HT1080 (cell line): ENCODE measurements at regions not wholly inside any gene's neighbourhood (a gene's known extent, or its start where the extent isn't known, plus 50 kb on each side); places are given as distances from the start of the nearest gene placed in this dataset.

Source experiments
- DNase-seq: peaks from one replicate; pipeline ENCODE4 v3.0.0-alpha.2; 2015; ENCODE audit warnings: low read depth

- DNase-seq = no peak
These were observed 507.2 kb upstream of the LARGE1 start for GRCh38 chr22:34427436-34427835.

DNA sequence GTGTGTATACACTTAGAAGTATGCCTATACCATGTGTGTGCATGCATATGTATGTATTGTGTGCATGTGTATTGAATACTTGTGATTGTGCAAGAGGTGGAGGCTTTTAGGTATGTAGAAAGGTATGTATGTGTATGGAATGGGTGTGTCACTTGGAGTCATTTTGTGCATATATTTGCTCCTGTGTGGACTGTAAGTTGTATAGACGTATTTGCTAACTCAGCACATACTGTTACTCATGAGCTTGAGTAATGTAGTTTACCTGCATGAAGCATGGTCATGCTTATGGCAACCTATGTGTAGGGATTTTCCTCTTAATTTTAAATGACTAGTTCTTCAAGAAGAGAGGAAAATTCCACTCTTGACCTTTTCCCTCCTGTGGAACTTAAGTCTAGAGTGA, 507.6 kb upstream of the LARGE1 start:
- DNase-seq = no peak

DNA sequence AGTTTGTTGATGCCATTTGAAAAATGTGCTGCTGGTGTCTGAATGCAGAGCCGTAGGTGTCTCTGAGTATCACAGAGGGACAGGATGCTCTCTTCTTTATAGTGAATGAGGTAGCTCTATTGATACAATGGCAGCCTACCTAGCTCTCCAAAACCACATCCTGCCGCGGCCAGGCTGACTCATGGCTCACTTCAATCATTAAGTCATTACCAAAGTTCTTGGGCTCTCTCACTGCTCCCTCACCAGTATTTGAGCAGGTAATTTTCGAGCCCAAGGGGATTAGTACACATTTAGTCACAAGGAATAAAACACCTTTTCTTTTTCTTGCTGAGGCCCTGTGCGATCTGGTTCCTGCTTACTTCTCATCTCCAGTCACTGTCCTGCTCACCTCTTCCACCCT, 509.0 kb upstream of the LARGE1 start:
- peak; percentile 96 for DNase-seq

- no peak for DNase-seq
These were observed 510.1 kb upstream of the LARGE1 start for GRCh38 chr22:34430386-34430785.

- no peak for DNase-seq
These were observed 514.1 kb upstream of the LARGE1 start for GRCh38 chr22:34434371-34434770.

DNA sequence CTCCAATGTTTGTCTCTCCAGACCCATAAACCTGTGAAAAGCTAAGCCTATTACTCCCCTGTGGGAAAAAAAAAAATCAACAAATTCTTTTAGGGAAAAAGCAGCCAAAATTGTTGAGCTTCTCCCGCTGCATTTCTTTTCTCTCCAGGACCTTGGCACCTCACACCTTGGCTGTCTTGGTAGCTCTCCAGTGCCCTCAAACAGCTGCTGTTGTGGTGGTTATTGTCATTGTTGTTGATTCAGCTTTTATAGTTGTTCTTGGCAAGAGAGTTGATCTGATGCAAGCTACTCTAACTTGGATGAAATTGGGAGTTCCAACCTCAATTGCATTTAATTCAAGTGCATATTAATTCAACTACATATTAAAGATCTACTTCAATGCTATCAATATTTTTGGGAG, 516.9 kb upstream of the LARGE1 start:
- DNase-seq = no peak

GRCh38 chr22:34454598-34454997, 534.3 kb upstream of the LARGE1 start:
- DNase-seq = no peak

DNA sequence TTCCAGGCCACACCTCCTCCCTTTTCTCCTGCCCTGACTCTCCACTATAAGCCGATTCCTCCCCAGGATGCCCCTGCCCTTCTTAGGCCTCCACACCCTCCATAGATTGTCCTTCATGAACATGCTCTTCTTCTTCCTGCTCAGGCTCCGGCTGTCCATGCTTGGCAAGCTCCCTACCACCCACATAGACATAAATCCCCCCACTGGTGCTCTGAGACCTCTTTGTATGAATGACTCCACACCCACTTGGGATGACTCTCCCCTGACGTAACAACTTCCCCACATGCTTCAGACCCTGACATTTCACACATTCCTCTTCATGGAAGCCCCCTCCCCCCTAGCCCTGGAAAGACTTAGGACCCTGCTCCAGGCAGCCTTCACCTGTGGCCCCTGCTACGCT, 542.5 kb upstream of the LARGE1 start:
- peak; percentile 46 for DNase-seq

GRCh38 chr22:34475886-34476285, 555.6 kb upstream of the LARGE1 start:
- no peak for DNase-seq

DNA sequence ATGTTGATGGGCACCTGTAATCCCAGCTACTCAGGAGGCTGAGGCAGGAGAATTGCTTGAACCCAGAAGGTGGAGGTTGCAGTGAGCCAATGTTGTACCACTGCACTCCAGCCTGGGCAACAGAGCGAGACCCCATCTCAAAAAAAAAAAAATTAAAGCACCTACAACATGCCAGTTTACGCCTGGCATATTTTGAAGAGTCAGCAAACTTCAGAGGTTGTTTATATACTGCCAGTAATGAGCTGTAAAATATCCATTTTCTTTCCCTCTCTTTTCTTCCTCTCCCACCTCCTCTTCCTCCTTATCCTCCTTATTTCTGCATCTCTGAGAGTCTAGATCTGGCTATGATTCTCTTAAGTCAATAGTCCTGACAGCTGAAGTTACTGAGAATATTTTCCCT, 556.5 kb upstream of the LARGE1 start:
- no peak for DNase-seq

- no peak for DNase-seq
These were observed 560.8 kb upstream of the LARGE1 start for GRCh38 chr22:34481090-34481489.

DNA sequence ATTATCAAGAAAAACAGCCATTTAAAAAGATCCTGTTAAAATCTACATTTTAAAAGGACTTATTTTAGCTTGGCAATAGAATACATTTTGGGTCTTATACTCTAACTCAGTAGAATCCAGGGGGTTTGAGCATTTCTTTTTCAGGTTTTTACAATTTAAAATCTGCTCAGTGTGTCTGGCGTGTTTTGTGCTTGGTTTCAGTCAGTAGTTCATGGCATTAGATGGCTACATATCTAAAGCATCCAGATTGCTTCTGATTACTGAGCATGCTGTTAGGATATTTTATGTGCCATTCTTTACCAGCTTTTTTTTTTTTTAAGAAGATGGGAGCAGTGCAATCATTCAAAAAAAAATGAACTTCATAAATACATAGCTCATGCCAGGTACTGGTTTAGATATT, 566.1 kb upstream of the LARGE1 start:
- no peak for DNase-seq

GRCh38 chr22:34489861-34490260, 569.6 kb upstream of the LARGE1 start:
- no peak for DNase-seq

- DNase-seq = no peak
These were observed 570.6 kb upstream of the LARGE1 start for GRCh38 chr22:34490886-34491285.

- DNase-seq = no peak
These were observed 572.5 kb upstream of the ISX start for GRCh38 chr22:34493486-34493885.

- DNase-seq = no peak
These were observed 564.5 kb upstream of the ISX start for GRCh38 chr22:34501366-34501965.

- DNase-seq = peak; percentile 64
These were observed 563.1 kb upstream of the ISX start for GRCh38 chr22:34502821-34503220.

DNA sequence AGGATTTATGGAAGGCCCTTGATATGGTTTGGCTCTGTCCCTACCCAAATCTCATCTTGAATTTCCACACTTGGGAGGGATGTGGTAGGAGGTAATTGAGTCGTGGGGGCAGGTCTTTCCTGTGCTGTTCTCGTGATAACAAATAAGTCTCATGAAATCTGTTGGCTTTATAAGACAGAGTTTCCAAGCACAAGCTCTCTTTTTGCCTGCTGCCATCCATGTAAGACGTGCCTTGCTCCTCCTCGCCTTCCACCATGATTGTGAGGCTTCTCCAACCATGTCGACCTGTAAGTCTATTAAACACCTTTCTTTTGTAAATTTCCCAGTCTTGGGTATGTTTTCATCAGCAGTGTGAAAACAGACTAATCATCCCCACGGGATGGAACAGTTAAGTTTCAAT, 557.2 kb upstream of the ISX start:
- DNase-seq = no peak

- no peak for DNase-seq
These were observed 539.3 kb upstream of the ISX start for GRCh38 chr22:34526681-34527080.

GRCh38 chr22:34534101-34534500, 531.9 kb upstream of the ISX start:
- DNase-seq = no peak

- peak; percentile 72 for DNase-seq
These were observed 498.6 kb upstream of the ISX start for GRCh38 chr22:34567367-34567766.

DNA sequence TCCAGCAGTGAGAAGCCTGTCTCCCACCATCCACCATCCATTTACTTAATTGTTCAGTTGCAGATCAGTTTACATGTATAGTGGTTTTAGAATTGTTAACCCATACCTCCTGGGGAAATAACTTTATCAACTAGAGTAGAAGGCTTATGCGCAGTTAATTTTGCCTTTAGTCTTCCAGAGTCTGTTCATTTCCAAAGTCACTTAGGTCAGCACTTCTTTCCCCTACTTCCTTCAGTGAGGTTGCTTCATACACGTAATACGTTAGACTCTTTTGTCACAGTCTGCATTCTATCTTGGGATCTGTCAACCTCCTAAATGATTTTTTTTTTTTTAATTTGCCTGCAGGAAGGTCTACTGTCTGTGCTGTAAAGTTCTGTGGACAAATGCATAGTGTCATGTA, 495.6 kb upstream of the ISX start:
- no peak for DNase-seq

GRCh38 chr22:34579519-34579918, 486.4 kb upstream of the ISX start:
- peak; percentile 48 for DNase-seq
